ENCODE measurements at regions not wholly inside any gene's neighbourhood (a gene's known extent, or its start where the extent isn't known, plus 50 kb on each side); places are given as distances from the start of the nearest gene placed in this dataset.

DNA sequence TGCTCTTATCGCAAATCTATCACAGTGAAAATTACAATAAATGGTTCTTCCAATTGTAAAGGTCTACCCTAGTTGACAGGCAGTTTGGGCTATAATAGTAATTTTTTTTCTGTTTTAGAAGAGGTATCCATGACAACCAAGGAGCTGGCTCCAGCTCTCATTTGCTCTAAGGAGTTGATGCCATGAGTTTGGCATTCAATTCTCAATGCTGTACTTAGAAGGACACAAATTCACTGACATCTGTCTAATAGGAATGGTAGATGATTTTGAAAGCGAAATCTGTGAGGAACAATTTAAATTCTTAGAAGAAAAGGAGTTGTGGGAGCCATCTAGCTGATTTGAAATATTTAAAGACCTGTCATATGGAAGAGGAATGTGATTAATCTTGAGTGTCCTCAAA lies 203.6 kb upstream of the DAB2 start:
- no peak for DNase-seq (ENCODE audit: low read depth in 2 of 2)

DNA sequence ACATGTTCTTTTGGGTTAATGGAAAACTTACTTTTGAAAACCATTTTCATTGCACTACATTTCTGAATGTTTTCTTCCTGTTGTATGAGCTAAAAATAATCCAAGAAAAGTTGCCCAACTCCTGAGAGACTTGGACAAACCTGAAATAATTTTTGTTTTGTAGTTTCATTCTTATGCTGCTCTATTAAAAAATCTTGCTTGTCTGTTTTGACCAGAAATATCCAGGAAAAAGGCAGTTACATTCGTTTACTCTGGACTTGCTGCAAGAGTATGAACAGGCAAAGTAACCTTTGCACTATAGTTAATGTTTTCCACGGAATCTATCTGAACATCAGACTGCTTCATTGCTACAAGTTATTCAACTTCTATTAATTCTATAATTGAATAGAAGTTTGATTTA lies 200.1 kb upstream of the DAB2 start:
- Histone ChIP-seq H4K20me1 (ENCODE audit: control insufficient read depth, extremely low read depth, insufficient read depth, low read length) (no peaks in the 10 kb centered on the region), H3K27me3 (ENCODE audit: control insufficient read depth, insufficient read depth, low read length) (no peaks in the 10 kb centered on the region), H3K79me2 (ENCODE audit: control insufficient read depth, insufficient read depth, low read length) (no peaks in the 10 kb centered on the region), H3K9me3 (ENCODE audit: control insufficient read depth, insufficient read depth, low read depth, low read length) (no peaks in the 10 kb centered on the region), H3K4me3 (replicated peaks in 1 of 4; ENCODE audit: control extremely low read depth in 1 of 4, insufficient read depth in 1 of 4, low read depth in 3 of 4, low read length in 4 of 4) (no peak overlapping the region), H3K27ac (ENCODE audit: insufficient read depth, low read length) (no peak overlapping the region), H3K4me2 (ENCODE audit: extremely low read depth, insufficient read depth, low read length) (no peak overlapping the region), H3K9ac (ENCODE audit: insufficient read depth, low read length) (no peak overlapping the region), H3K36me3 (ENCODE audit: control insufficient read depth, insufficient read depth, low read length) (no peaks in the 10 kb centered on the region), H3K4me1 (ENCODE audit: control insufficient read depth, extremely low read depth, insufficient read depth, low read length) (no peaks in the 10 kb centered on the region), H2AFZ (ENCODE audit: low read length) (no peak overlapping the region)
- no peak for TF ChIP-seq EZH2 (IDR thresholded peaks at IDR 0.05; ENCODE audit: low read length, missing control alignments)
- TF ChIP-seq, protein P1, sequence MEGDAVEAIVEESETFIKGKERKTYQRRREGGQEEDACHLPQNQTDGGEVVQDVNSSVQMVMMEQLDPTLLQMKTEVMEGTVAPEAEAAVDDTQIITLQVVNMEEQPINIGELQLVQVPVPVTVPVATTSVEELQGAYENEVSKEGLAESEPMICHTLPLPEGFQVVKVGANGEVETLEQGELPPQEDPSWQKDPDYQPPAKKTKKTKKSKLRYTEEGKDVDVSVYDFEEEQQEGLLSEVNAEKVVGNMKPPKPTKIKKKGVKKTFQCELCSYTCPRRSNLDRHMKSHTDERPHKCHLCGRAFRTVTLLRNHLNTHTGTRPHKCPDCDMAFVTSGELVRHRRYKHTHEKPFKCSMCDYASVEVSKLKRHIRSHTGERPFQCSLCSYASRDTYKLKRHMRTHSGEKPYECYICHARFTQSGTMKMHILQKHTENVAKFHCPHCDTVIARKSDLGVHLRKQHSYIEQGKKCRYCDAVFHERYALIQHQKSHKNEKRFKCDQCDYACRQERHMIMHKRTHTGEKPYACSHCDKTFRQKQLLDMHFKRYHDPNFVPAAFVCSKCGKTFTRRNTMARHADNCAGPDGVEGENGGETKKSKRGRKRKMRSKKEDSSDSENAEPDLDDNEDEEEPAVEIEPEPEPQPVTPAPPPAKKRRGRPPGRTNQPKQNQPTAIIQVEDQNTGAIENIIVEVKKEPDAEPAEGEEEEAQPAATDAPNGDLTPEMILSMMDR (conservative IDR thresholded peaks at IDR 0.05 in 1 of 2, IDR thresholded peaks at IDR 0.05 in 1 of 2; ENCODE audit: low read depth in 1 of 2, low read length in 2 of 2) = no peak
- no peak for DNase-seq (ENCODE audit: low read depth in 2 of 2)

More for the DNA sequence above, 203.6 kb upstream of the DAB2 start:
- H3K4me2 ChIP-seq (ENCODE audit: extremely low read depth, insufficient read depth, low read length) = no peak overlapping the region
- no peak overlapping the region for H3K4me3 ChIP-seq (replicated peaks in 1 of 4; ENCODE audit: control extremely low read depth in 1 of 4, insufficient read depth in 1 of 4, low read depth in 3 of 4, low read length in 4 of 4)
- no peak overlapping the region for H3K9ac ChIP-seq (ENCODE audit: insufficient read depth, low read length)
- H3K27ac ChIP-seq (ENCODE audit: insufficient read depth, low read length) = no peak overlapping the region
- no peaks in the 10 kb centered on the region for H3K79me2 ChIP-seq (ENCODE audit: control insufficient read depth, insufficient read depth, low read length)
- no peaks in the 10 kb centered on the region for H3K36me3 ChIP-seq (ENCODE audit: control insufficient read depth, insufficient read depth, low read length)
- TF ChIP-seq, protein P1 (conservative IDR thresholded peaks at IDR 0.05 in 1 of 2, IDR thresholded peaks at IDR 0.05 in 1 of 2; ENCODE audit: low read depth in 1 of 2, low read length in 2 of 2) = no peak
- TF ChIP-seq EZH2 (IDR thresholded peaks at IDR 0.05; ENCODE audit: low read length, missing control alignments) = no peak
- H3K4me1 ChIP-seq (ENCODE audit: control insufficient read depth, extremely low read depth, insufficient read depth, low read length) = no peaks in the 10 kb centered on the region
- H4K20me1 ChIP-seq (ENCODE audit: control insufficient read depth, extremely low read depth, insufficient read depth, low read length) = no peaks in the 10 kb centered on the region
- H2AFZ ChIP-seq (ENCODE audit: low read length) = no peak overlapping the region
- H3K9me3 ChIP-seq (ENCODE audit: control insufficient read depth, insufficient read depth, low read depth, low read length) = no peaks in the 10 kb centered on the region
- H3K27me3 ChIP-seq (ENCODE audit: control insufficient read depth, insufficient read depth, low read length) = no peaks in the 10 kb centered on the region

DNA sequence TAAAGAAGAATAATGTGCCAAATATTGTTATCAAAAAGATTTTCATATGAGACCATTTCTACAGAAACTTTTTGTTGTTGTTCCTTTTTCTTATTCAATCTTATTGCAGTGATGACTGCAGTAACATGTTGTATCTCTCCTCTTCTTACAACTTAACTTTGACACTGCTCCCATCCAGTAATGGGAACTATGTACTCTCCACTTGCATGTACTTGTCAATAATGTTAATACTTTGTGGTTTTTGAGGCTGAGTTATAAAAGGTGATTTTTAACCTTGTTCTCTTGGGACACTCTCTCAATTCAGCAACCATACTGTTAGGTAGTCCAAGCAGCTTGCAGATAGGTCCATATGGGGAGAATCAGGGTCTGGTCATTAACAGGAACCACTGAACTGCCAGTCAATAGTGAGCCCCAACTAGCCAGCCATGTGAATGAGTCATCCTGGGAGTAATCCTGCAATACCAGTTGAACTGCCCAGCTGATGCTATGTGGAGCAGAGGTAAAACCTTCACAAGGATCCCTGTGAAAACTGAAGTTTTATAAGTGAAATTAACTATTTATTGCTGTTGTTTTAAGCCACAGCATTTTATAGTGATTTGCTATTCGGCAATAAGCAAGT lies 199.6 kb upstream of the DAB2 start:
- H3K36me3 ChIP-seq (ENCODE audit: control insufficient read depth, insufficient read depth, low read length) = no peaks in the 10 kb centered on the region
- no peaks in the 10 kb centered on the region for H3K9me3 ChIP-seq (ENCODE audit: control insufficient read depth, insufficient read depth, low read depth, low read length)
- no peak overlapping the region for H2AFZ ChIP-seq (ENCODE audit: low read length)
- H3K27me3 ChIP-seq (ENCODE audit: control insufficient read depth, insufficient read depth, low read length) = no peaks in the 10 kb centered on the region
- H3K79me2 ChIP-seq (ENCODE audit: control insufficient read depth, insufficient read depth, low read length) = no peaks in the 10 kb centered on the region
- DNase-seq (ENCODE audit: low read depth in 2 of 2) = peak; percentile 13 to 74
- no peak overlapping the region for H3K27ac ChIP-seq (ENCODE audit: insufficient read depth, low read length)
- no peaks in the 10 kb centered on the region for H3K4me1 ChIP-seq (ENCODE audit: control insufficient read depth, extremely low read depth, insufficient read depth, low read length)
- TF ChIP-seq EZH2 (IDR thresholded peaks at IDR 0.05; ENCODE audit: low read length, missing control alignments) = no peak
- TF ChIP-seq, protein P1 (conservative IDR thresholded peaks at IDR 0.05 in 1 of 2, IDR thresholded peaks at IDR 0.05 in 1 of 2; ENCODE audit: low read depth in 1 of 2, low read length in 2 of 2) = no peak
- H3K4me2 ChIP-seq (ENCODE audit: extremely low read depth, insufficient read depth, low read length) = no peak overlapping the region
- H3K9ac ChIP-seq (ENCODE audit: insufficient read depth, low read length) = no peak overlapping the region
- no peaks in the 10 kb centered on the region for H4K20me1 ChIP-seq (ENCODE audit: control insufficient read depth, extremely low read depth, insufficient read depth, low read length)
- no peak overlapping the region for H3K4me3 ChIP-seq (replicated peaks in 1 of 4; ENCODE audit: control extremely low read depth in 1 of 4, insufficient read depth in 1 of 4, low read depth in 3 of 4, low read length in 4 of 4)

Data from fibroblast of lung (primary cell).